Progenitor cell of endocrine pancreas (in vitro differentiated cells): ENCODE measurements at regions not wholly inside any gene's neighbourhood (a gene's known extent, or its start where the extent isn't known, plus 50 kb on each side); places are given as distances from the start of the nearest gene placed in this dataset.

Experiments used
- DNase-seq: peaks from one replicate; pipeline ENCODE4 v3.0.0; 2021; ENCODE audit warnings: low spot score; ENCODE audit not compliant: unreplicated experiment
- H3K27ac Mint-ChIP-seq: 2 replicates; pipeline ENCODE4 v1.8.0; 2021; ENCODE audit warnings: mild to moderate bottlenecking, moderate library complexity, mixed read lengths
- H3K27me3 Mint-ChIP-seq: 2 replicates; pipeline ENCODE4 v1.8.0; 2021; ENCODE audit warnings: mixed read lengths
- H3K36me3 Mint-ChIP-seq: 2 replicates; pipeline ENCODE4 v1.8.0; 2022; ENCODE audit warnings: mixed read lengths; ENCODE audit not compliant: insufficient read depth
- H3K4me1 Mint-ChIP-seq: 2 replicates; pipeline ENCODE4 v1.8.0; 2021; ENCODE audit warnings: low read depth, mixed read lengths
- H3K4me3 Mint-ChIP-seq: 2 replicates; pipeline ENCODE4 v1.8.0; 2021; ENCODE audit warnings: low read depth, mild to moderate bottlenecking, moderate library complexity, mixed read lengths
- H3K9me3 Mint-ChIP-seq: 2 replicates; pipeline ENCODE4 v1.8.0; 2021; ENCODE audit warnings: low read depth, mixed read lengths
- CTCF ChIP-seq: fragments of 200-600 bp; sonication (generic); IDR thresholded peaks from one replicate; pipeline ENCODE4 v1.5.0; 2021; ENCODE audit warnings: antibody characterized with exemption, mild to moderate bottlenecking; ENCODE audit not compliant: unreplicated experiment

- Mint-ChIP-seq H3K27ac (no peak overlapping the region), H3K9me3 (no peaks in the 10 kb centered on the region), H3K4me3 (no peak overlapping the region), H3K27me3 (no peaks in the 10 kb centered on the region), H3K36me3 (no peaks in the 10 kb centered on the region), H3K4me1 (peaks cover 2% of the 10 kb centered on the region)
- TF ChIP-seq CTCF, result no peak
- DNase-seq, result no peak
These were observed 309.9 kb upstream of the IGFBP3 start for GRCh38 chr7:46230990-46231305.

DNA sequence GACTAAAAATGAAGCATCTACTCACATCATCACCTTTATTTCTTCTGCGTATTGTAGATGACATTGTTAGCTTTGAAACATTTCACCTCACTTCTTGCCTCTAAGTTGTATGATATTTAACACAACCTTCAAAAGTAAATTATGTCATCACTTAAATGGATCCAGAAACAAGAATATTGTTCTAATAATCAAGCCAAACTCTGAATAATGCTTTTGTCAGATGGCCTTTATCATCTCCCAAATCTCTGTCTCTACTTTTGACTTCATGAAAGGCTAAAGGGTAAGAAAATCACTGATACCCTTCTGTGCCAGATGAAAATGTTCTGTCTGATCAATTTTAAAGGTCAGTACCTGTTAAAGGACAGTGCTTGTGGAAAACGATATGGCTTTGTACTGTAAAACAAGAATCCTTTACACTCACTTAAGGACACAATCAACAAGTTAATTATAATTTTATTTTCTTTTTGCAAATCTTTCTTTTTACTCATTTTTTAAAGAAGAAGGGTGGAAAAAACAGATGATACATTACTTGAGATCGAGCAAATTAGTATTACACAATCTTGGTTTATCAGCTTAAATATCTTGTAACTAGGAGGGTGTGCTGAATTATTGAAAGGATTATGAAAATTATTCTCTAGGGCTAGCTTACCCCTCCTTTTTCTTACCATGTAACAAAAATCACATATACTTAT is 309.4 kb upstream of the IGFBP3 start:
- peaks cover 4% of the 10 kb centered on the region for H3K4me1 Mint-ChIP-seq
- DNase-seq, result no peak
- H3K27ac Mint-ChIP-seq, result no peak overlapping the region
- H3K27me3 Mint-ChIP-seq, result no peaks in the 10 kb centered on the region
- no peaks in the 10 kb centered on the region for H3K36me3 Mint-ChIP-seq
- no peak overlapping the region for H3K4me3 Mint-ChIP-seq
- H3K9me3 Mint-ChIP-seq, result no peaks in the 10 kb centered on the region
- TF ChIP-seq CTCF, result no peak

DNA sequence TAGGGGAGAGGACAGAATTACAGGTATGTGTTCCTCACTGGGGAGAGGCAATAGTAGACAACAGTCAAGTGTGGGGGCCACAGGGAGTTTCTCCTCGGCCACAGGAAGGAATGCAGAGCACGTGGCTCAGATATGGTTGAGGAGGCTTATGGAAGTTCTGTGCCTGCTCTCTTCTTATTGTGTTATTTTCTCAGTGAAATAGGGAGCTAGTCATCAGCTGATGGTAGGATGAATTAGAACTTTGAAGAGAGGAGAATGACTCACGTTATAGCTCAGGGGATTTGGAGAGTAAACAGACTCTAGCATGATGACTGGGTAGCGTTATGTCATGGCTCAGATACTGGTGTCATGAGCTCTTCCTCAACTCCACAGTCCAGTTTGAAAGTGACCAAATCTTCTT is 308.3 kb upstream of the IGFBP3 start:
- DNase-seq, result no peak
- TF ChIP-seq CTCF, result no peak
- no peak overlapping the region for H3K27ac Mint-ChIP-seq

DNA sequence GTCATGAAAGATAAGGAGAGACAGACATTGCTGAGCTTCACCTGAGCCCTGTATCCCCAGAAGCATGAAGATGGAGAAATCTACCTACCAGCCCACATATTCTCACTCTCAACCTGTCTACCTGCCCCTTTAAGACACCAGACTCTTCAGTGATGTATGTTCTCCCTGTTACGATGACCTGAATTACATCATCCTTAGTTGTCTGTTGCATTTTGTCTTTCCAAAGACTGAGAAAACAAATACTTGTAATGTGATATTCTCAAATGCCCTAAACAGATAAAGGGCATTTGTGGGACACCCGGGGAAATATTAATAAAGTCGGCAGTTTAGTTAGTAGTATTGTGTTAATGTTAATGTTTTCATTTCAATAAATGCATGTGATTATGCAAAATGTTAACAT is 305.8 kb upstream of the IGFBP3 start:
- no peak overlapping the region for H3K4me3 Mint-ChIP-seq
- H3K36me3 Mint-ChIP-seq, result no peaks in the 10 kb centered on the region
- peaks cover 4% of the 10 kb centered on the region for H3K4me1 Mint-ChIP-seq
- no peaks in the 10 kb centered on the region for H3K9me3 Mint-ChIP-seq
- no peak for TF ChIP-seq CTCF
- DNase-seq, result no peak
- H3K27ac Mint-ChIP-seq, result no peak overlapping the region
- no peaks in the 10 kb centered on the region for H3K27me3 Mint-ChIP-seq

More for the DNA sequence above, 308.3 kb upstream of the IGFBP3 start:
- no peak overlapping the region for H3K4me3 Mint-ChIP-seq
- no peaks in the 10 kb centered on the region for H3K9me3 Mint-ChIP-seq
- no peaks in the 10 kb centered on the region for H3K27me3 Mint-ChIP-seq
- peaks cover 4% of the 10 kb centered on the region for H3K4me1 Mint-ChIP-seq
- no peaks in the 10 kb centered on the region for H3K36me3 Mint-ChIP-seq

GRCh38 chr7:46224363-46224762 is 303.3 kb upstream of the IGFBP3 start:
- no peak for DNase-seq
- H3K36me3 Mint-ChIP-seq, result no peaks in the 10 kb centered on the region
- TF ChIP-seq CTCF, result no peak
- H3K4me1 Mint-ChIP-seq, result peaks cover 4% of the 10 kb centered on the region
- no peaks in the 10 kb centered on the region for H3K9me3 Mint-ChIP-seq
- no peaks in the 10 kb centered on the region for H3K27me3 Mint-ChIP-seq
- H3K27ac Mint-ChIP-seq, result no peak overlapping the region
- H3K4me3 Mint-ChIP-seq, result no peak overlapping the region
